ENCODE measurements at regions not wholly inside any gene's neighbourhood (a gene's known extent, or its start where the extent isn't known, plus 50 kb on each side); places are given as distances from the start of the nearest gene placed in this dataset.
"Not testable (repeated sequence)": the region's sequence is repeated elsewhere in the genome, so short reads cannot be mapped to it uniquely, and the experiment has no call there.

GRCh38 chr2:220745682-220746081 lies 826.4 kb downstream of the EPHA4 start:
- Histone ChIP-seq H3K36me3 (ENCODE audit: control insufficient read depth, insufficient read depth, low read length) (no peaks in the 10 kb centered on the region), H3K27ac (ENCODE audit: low read depth, low read length, severe bottlenecking) (no peak overlapping the region), H3K4me3 (ENCODE audit: extremely low read depth, insufficient read depth, low read length, poor library complexity, severe bottlenecking) (no peak overlapping the region), H3K4me1 (ENCODE audit: control insufficient read depth, insufficient read depth, low read length, poor library complexity, severe bottlenecking) (no peaks in the 10 kb centered on the region), H3K9me3 (ENCODE audit: control insufficient read depth, low read length) (no peaks in the 10 kb centered on the region)
- 88 to 94% methylated on average over 7 of the region's 8 CpGs for WGBS, 2 experiments (ENCODE audit: insufficient coverage in 2 of 2)

GRCh38 chr2:220747736-220748135 lies 824.4 kb downstream of the EPHA4 start:
- no peaks in the 10 kb centered on the region for H3K4me1 ChIP-seq (ENCODE audit: control insufficient read depth, insufficient read depth, low read length, poor library complexity, severe bottlenecking)
- H3K36me3 ChIP-seq (ENCODE audit: control insufficient read depth, insufficient read depth, low read length): no peaks in the 10 kb centered on the region
- H3K4me3 ChIP-seq (ENCODE audit: extremely low read depth, insufficient read depth, low read length, poor library complexity, severe bottlenecking): no peak overlapping the region
- 88% methylated on average over 1 of the region's 1 CpG; no CpG with 5 or more reads in 1 of the 2 experiments for WGBS, 2 experiments (ENCODE audit: insufficient coverage in 2 of 2)
- no peak overlapping the region for H3K27ac ChIP-seq (ENCODE audit: low read depth, low read length, severe bottlenecking)
- H3K9me3 ChIP-seq (ENCODE audit: control insufficient read depth, low read length): no peaks in the 10 kb centered on the region

GRCh38 chr2:220748875-220749479 lies 823.1 kb downstream of the EPHA4 start:
- no peak overlapping the region for H3K4me3 ChIP-seq (ENCODE audit: extremely low read depth, insufficient read depth, low read length, poor library complexity, severe bottlenecking)
- no peak overlapping the region for H3K27ac ChIP-seq (ENCODE audit: low read depth, low read length, severe bottlenecking)
- H3K4me1 ChIP-seq (ENCODE audit: control insufficient read depth, insufficient read depth, low read length, poor library complexity, severe bottlenecking): no peaks in the 10 kb centered on the region
- 72 to 73% methylated on average over 12 of the region's 12 CpGs for WGBS, 2 experiments (ENCODE audit: insufficient coverage in 2 of 2)
- no peaks in the 10 kb centered on the region for H3K9me3 ChIP-seq (ENCODE audit: control insufficient read depth, low read length)
- H3K36me3 ChIP-seq (ENCODE audit: control insufficient read depth, insufficient read depth, low read length): no peaks in the 10 kb centered on the region

GRCh38 chr2:220753486-220753885 lies 818.6 kb downstream of the EPHA4 start:
- no peak overlapping the region for H3K4me3 ChIP-seq (ENCODE audit: extremely low read depth, insufficient read depth, low read length, poor library complexity, severe bottlenecking)
- no peak overlapping the region for H3K27ac ChIP-seq (ENCODE audit: low read depth, low read length, severe bottlenecking)
- 75% methylated on average over 2 of the region's 3 CpGs; no CpG with 5 or more reads in 1 of the 2 experiments for WGBS, 2 experiments (ENCODE audit: insufficient coverage in 2 of 2)
- no peaks in the 10 kb centered on the region for H3K4me1 ChIP-seq (ENCODE audit: control insufficient read depth, insufficient read depth, low read length, poor library complexity, severe bottlenecking)
- no peaks in the 10 kb centered on the region for H3K9me3 ChIP-seq (ENCODE audit: control insufficient read depth, low read length)
- H3K36me3 ChIP-seq (ENCODE audit: control insufficient read depth, insufficient read depth, low read length): no peaks in the 10 kb centered on the region

- Histone ChIP-seq H3K4me3 (ENCODE audit: extremely low read depth, insufficient read depth, low read length, poor library complexity, severe bottlenecking) (no peak overlapping the region), H3K4me1 (ENCODE audit: control insufficient read depth, insufficient read depth, low read length, poor library complexity, severe bottlenecking) (no peaks in the 10 kb centered on the region), H3K9me3 (ENCODE audit: control insufficient read depth, low read length) (no peaks in the 10 kb centered on the region), H3K36me3 (ENCODE audit: control insufficient read depth, insufficient read depth, low read length) (no peaks in the 10 kb centered on the region), H3K27ac (ENCODE audit: low read depth, low read length, severe bottlenecking) (no peak overlapping the region)
- 89 to 94% methylated on average over 6 of the region's 6 CpGs for WGBS, 2 experiments (ENCODE audit: insufficient coverage in 2 of 2)
These were observed 815.5 kb downstream of the EPHA4 start for GRCh38 chr2:220756653-220757052.

- H3K27ac ChIP-seq (ENCODE audit: low read depth, low read length, severe bottlenecking); H3K4me1 ChIP-seq (ENCODE audit: control insufficient read depth, insufficient read depth, low read length, poor library complexity, severe bottlenecking); H3K9me3 ChIP-seq (ENCODE audit: control insufficient read depth, low read length); H3K36me3 ChIP-seq (ENCODE audit: control insufficient read depth, insufficient read depth, low read length); H3K4me3 ChIP-seq (ENCODE audit: extremely low read depth, insufficient read depth, low read length, poor library complexity, severe bottlenecking): not testable (repeated sequence)
- WGBS, 2 experiments (ENCODE audit: insufficient coverage in 2 of 2): 75 to 83% methylated on average over 1 of the region's 5 CpGs
These were observed 813.7 kb downstream of the EPHA4 start for GRCh38 chr2:220758376-220758775.

- Histone ChIP-seq H3K27ac (ENCODE audit: low read depth, low read length, severe bottlenecking) (no peak overlapping the region), H3K9me3 (ENCODE audit: control insufficient read depth, low read length) (no peaks in the 10 kb centered on the region), H3K36me3 (ENCODE audit: control insufficient read depth, insufficient read depth, low read length) (no peaks in the 10 kb centered on the region), H3K4me1 (ENCODE audit: control insufficient read depth, insufficient read depth, low read length, poor library complexity, severe bottlenecking) (no peaks in the 10 kb centered on the region), H3K4me3 (ENCODE audit: extremely low read depth, insufficient read depth, low read length, poor library complexity, severe bottlenecking) (no peak overlapping the region)
- no CpG with 5 or more reads among the region's 5 CpGs for WGBS, 2 experiments (ENCODE audit: insufficient coverage in 2 of 2)
These were observed 807.9 kb downstream of the EPHA4 start for GRCh38 chr2:220764171-220764570.

GRCh38 chr2:220767591-220768255 lies 804.4 kb downstream of the EPHA4 start:
- H3K36me3 ChIP-seq (ENCODE audit: control insufficient read depth, insufficient read depth, low read length): no peaks in the 10 kb centered on the region
- no peak overlapping the region for H3K27ac ChIP-seq (ENCODE audit: low read depth, low read length, severe bottlenecking)
- no peak overlapping the region for H3K4me3 ChIP-seq (ENCODE audit: extremely low read depth, insufficient read depth, low read length, poor library complexity, severe bottlenecking)
- no peaks in the 10 kb centered on the region for H3K4me1 ChIP-seq (ENCODE audit: control insufficient read depth, insufficient read depth, low read length, poor library complexity, severe bottlenecking)
- no peaks in the 10 kb centered on the region for H3K9me3 ChIP-seq (ENCODE audit: control insufficient read depth, low read length)
- WGBS, 2 experiments (ENCODE audit: insufficient coverage in 2 of 2): 74 to 82% methylated on average over 2 to 3 of the region's 3 CpGs

GRCh38 chr2:220775856-220776488 lies 796.1 kb downstream of the EPHA4 start:
- Histone ChIP-seq H3K36me3 (ENCODE audit: control insufficient read depth, insufficient read depth, low read length) (no peaks in the 10 kb centered on the region), H3K4me3 (ENCODE audit: extremely low read depth, insufficient read depth, low read length, poor library complexity, severe bottlenecking) (no peak overlapping the region), H3K4me1 (ENCODE audit: control insufficient read depth, insufficient read depth, low read length, poor library complexity, severe bottlenecking) (no peaks in the 10 kb centered on the region), H3K9me3 (ENCODE audit: control insufficient read depth, low read length) (no peaks in the 10 kb centered on the region), H3K27ac (ENCODE audit: low read depth, low read length, severe bottlenecking) (no peak overlapping the region)
- WGBS, 2 experiments (ENCODE audit: insufficient coverage in 2 of 2): 33 to 60% methylated on average over 1 of the region's 2 CpGs

- H3K36me3 ChIP-seq (ENCODE audit: control insufficient read depth, insufficient read depth, low read length); H3K4me1 ChIP-seq (ENCODE audit: control insufficient read depth, insufficient read depth, low read length, poor library complexity, severe bottlenecking); H3K9me3 ChIP-seq (ENCODE audit: control insufficient read depth, low read length); H3K27ac ChIP-seq (ENCODE audit: low read depth, low read length, severe bottlenecking); H3K4me3 ChIP-seq (ENCODE audit: extremely low read depth, insufficient read depth, low read length, poor library complexity, severe bottlenecking): not testable (repeated sequence)
These were observed 793.0 kb downstream of the EPHA4 start for GRCh38 chr2:220779076-220779475.

GRCh38 chr2:220779511-220779910 lies 792.6 kb downstream of the EPHA4 start:
- no peaks in the 10 kb centered on the region for H3K36me3 ChIP-seq (ENCODE audit: control insufficient read depth, insufficient read depth, low read length)
- H3K9me3 ChIP-seq (ENCODE audit: control insufficient read depth, low read length): no peaks in the 10 kb centered on the region
- no peaks in the 10 kb centered on the region for H3K4me1 ChIP-seq (ENCODE audit: control insufficient read depth, insufficient read depth, low read length, poor library complexity, severe bottlenecking)
- no peak overlapping the region for H3K4me3 ChIP-seq (ENCODE audit: extremely low read depth, insufficient read depth, low read length, poor library complexity, severe bottlenecking)
- no CpG with 5 or more reads among the region's 1 CpG for WGBS, 2 experiments (ENCODE audit: insufficient coverage in 2 of 2)
- H3K27ac ChIP-seq (ENCODE audit: low read depth, low read length, severe bottlenecking): no peak overlapping the region

All from mesodermal cell (in vitro differentiated cells).